ENCODE measurements at regions not wholly inside any gene's neighbourhood (a gene's known extent, or its start where the extent isn't known, plus 50 kb on each side); places are given as distances from the start of the nearest gene placed in this dataset.

GRCh38 chr9:79988126-79988525 is 416.4 kb downstream of the TLE4 start:
- TF ChIP-seq CTCF (conservative IDR thresholded peaks at IDR 0.05), result no peak
- TF ChIP-seq EZH2 (IDR thresholded peaks at IDR 0.05; ENCODE audit: low read depth), result no peak
